MM.1S (cell line): ENCODE measurements at regions not wholly inside any gene's neighbourhood (a gene's known extent, or its start where the extent isn't known, plus 50 kb on each side); places are given as distances from the start of the nearest gene placed in this dataset.

Experiments
- CTCF ChIP-seq: fragments of 300-600 bp; sonication (generic); IDR thresholded peaks from 2 replicates; pipeline ENCODE4 v1.5.1; 2016; ENCODE audit warnings: antibody characterized with exemption, low read length, mixed read lengths
- EZH2 ChIP-seq: fragments of 300-600 bp; sonication (generic); optimal IDR thresholded peaks from 2 replicates; pipeline ENCODE3; 2017; ENCODE audit warnings: low read depth, mild to moderate bottlenecking, antibody characterized with exemption, low read length, mixed read lengths
- EZH2phosphoT487 ChIP-seq: fragments of 300-600 bp; sonication (generic); IDR thresholded peaks from 2 replicates; pipeline ENCODE4 v1.6.1; 2018; ENCODE audit warnings: antibody characterized with exemption, low read length

- TF ChIP-seq CTCF (no peak), EZH2 (no peak), EZH2phosphoT487 (no peak)
These were observed 59.0 kb upstream of the KLF4 start for GRCh38 chr9:107548298-107549142.
